Adrenal gland (tissue), 5 donors: ENCODE measurements at regions not wholly inside any gene's neighbourhood (a gene's known extent, or its start where the extent isn't known, plus 50 kb on each side); places are given as distances from the start of the nearest gene placed in this dataset.

ENCODE experiments used
- POLR2A ChIP-seq, 2 donors: fragments of 450-650 bp; IDR thresholded peaks; one replicate each; pipeline ENCODE4 v1.6.1; 2017; ENCODE audit warnings: antibody characterized with exemption in 2 of 2, mild to moderate bottlenecking in 2 of 2, moderate library complexity in 1 of 2
- TF ChIP-seq, protein P1 (sequence below), 6 experiments: fragments of 450-650 bp in 4 of 6; fragments of 200-600 bp in 2 of 6; sonication (generic) in 1 of 6; IDR thresholded peaks; 1 replicate in 5 of 6; 2 replicates in 1 of 6; pipeline versions ENCODE4 v1.5.1 to v1.8.0; 2016 to 2021; ENCODE audit warnings: antibody characterized with exemption in 6 of 6, mild to moderate bottlenecking in 2 of 6, moderate library complexity in 1 of 6
- donor health status: DM: no; HTN: no; CAD: no.

DNA sequence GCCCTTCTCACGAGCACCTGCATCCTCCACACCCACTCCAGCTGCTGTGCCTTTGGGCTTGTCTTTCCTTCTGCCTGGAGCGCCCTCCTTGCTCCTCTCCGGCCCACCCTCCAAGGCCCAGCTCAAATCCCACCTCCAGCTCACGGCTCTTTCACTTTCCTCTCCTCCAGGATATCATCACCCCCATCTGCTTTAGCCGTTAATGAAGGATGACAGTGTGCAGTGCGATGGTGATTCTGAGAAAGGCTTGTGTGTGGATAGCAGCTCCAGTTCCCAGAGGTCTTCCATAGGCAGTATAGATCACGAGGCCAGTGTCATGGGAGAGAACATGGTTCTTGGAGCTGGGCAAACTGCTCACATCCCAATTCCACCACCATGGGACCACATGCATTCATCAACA, 237.4 kb downstream of the TLE3 start:
- TF ChIP-seq, protein P1, sequence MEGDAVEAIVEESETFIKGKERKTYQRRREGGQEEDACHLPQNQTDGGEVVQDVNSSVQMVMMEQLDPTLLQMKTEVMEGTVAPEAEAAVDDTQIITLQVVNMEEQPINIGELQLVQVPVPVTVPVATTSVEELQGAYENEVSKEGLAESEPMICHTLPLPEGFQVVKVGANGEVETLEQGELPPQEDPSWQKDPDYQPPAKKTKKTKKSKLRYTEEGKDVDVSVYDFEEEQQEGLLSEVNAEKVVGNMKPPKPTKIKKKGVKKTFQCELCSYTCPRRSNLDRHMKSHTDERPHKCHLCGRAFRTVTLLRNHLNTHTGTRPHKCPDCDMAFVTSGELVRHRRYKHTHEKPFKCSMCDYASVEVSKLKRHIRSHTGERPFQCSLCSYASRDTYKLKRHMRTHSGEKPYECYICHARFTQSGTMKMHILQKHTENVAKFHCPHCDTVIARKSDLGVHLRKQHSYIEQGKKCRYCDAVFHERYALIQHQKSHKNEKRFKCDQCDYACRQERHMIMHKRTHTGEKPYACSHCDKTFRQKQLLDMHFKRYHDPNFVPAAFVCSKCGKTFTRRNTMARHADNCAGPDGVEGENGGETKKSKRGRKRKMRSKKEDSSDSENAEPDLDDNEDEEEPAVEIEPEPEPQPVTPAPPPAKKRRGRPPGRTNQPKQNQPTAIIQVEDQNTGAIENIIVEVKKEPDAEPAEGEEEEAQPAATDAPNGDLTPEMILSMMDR (IDR thresholded peaks at IDR 0.05), result no peak
- TF ChIP-seq POLR2A (IDR thresholded peaks at IDR 0.05), result no peak
